GM21825 (cell line): ENCODE measurements at regions not wholly inside any gene's neighbourhood (a gene's known extent, or its start where the extent isn't known, plus 50 kb on each side); places are given as distances from the start of the nearest gene placed in this dataset.

Source experiments
- ATAC-seq: cut with Tn5 transposase; IDR thresholded peaks from one replicate; pipeline ENCODE4 v1.9.1; 2021; ENCODE audit warnings: mild to moderate bottlenecking, moderate library complexity; ENCODE audit not compliant: unreplicated experiment

DNA sequence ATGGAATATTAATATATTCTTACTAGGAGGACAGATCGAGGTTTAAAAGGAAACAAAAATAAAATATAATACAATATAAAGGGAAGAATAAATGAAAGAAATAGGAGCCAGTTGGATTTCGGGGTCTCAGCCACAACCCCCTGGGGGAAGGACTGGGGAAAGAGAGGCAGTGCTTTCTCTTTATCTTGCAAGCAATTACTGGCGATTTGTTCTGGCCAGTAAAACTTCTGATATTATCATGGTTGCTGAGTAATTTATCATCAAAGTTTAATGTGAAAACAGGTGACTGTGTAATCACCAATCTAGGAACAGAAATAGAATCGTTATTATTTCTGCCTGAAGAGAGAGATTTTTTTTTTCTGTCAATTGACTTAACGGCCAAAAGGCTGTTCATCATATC lies 917.7 kb upstream of the CELF4 start:
- no peak for ATAC-seq

DNA sequence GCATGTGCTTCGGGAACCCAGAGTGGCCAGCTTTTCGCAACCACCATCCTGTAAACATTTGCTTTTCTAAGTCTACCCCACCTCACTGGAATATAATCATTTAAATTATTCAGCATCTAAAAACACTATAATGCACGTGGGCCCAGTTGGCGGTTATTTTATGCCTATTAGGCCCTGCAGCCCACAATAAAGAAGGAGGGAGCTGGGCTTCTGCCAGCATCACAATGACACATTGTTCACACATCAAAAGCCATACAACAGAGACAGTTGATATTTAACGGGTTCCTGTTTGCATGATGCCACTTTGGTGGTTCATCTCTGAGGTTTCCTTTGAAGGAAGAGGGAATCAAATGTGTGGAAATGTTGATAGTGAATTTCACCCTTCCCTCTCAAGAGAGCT lies 916.0 kb upstream of the CELF4 start:
- no peak for ATAC-seq

DNA sequence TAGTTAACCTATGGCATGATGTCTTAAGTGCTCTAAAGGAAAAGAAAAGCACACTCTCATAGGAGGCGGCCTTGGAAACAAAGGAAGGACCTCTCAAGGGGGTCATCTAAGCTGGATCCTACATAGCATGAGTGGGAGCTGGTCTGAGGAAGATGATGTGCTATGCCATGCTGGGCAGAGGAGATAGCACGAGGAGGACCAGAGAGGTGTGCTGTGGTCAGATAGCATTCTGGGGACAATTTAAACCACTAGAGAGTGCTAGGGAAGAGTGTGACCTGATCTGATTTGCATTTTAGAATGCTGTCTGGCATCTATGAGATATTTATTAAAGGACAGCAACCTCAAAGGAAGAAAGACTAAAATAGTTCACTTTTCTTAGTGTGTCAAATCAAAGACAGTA lies 910.1 kb upstream of the CELF4 start:
- ATAC-seq: no peak

DNA sequence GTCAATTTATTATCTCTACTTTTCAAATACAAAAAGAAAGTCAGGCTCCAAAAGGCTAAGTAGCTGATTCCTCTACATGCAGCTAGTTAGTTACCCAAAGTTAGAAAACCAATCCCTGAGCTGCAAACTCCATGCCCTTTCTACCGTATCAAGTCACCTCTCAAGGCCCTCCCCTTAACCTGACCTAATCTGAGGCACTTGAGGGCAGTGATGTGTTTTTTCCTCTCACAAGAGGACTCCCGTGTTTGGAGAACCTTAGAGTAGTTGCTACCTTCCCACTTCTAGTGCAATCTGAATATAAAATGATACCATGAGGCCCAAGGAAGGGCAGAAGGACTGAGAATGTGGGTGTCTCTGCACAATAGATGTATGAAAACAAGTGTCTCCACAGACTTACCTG lies 907.9 kb upstream of the CELF4 start:
- no peak for ATAC-seq

DNA sequence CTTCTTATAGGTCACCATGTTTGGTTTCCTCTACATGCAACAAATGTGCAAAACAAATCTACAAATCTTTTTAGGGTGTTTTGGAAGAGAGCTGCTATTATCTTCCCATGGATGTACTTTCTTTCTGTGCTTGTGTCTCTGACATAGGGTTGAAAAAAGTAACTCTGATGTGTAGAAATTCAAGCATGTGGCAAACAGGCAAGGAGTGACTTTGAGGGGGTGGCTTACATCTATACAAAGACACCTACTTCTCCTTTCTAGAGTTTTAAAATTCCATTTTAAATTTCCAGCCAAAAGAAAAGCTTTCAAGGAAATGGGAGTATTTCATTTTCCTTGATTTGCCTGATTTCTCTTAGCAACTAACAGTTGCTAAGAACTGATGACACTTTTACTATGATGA lies 904.8 kb upstream of the CELF4 start:
- no peak for ATAC-seq

DNA sequence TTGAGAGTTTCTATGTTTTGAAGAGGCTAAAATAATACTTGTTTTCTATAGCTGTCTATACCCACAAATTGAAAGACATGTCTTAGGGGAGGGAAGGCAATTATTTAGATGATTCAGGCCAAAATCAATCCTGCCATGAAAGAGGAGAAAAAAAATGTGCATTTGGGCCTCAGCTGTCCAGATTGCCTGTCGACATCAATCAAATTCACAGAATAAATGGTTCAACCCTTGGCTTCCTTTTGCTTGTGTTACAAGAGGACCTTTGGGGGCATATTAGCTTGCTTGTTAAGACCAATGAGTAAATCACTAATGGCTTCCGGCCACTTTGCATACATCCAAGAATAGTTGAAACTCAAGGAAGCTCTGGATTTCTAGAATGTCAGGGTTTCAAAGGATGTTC lies 900.8 kb upstream of the CELF4 start:
- no peak for ATAC-seq

DNA sequence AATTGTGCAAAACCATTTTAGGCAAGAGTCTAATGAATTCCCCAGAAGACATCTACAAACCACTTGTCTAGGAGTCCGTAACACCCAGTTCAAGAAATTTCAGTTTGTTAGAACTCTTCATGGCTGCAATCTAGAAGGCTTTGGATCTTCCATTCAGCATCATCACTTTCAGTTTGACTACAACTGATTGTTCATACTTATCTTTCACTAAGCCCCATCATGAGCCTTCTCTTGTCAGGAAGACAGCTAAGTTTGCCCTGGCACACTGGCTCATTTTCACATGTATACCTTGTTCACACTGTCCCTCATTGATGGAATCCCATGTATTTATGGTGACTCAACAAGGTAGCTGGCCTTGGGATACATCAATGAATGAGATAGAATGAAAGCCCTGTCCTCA lies 898.4 kb upstream of the CELF4 start:
- ATAC-seq: no peak

DNA sequence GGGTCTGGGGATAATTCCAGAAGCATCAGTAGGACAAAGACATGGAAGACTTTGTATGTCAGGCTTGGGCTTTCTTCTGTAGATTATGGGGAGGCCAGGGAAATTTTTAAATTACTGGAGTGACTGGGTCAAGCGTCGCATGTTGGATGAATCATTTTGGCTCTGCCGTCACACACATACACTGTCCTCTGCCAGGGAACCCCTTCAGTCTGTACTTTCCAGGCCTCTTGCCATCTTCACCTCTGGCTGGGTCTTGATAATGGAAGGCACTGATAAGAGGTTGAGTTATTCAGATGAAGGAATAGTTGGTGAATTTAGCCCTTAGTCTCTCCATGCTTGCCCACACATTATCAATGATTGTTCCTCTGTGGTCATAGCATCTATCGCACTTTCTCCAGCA lies 895.1 kb upstream of the CELF4 start:
- no peak for ATAC-seq

DNA sequence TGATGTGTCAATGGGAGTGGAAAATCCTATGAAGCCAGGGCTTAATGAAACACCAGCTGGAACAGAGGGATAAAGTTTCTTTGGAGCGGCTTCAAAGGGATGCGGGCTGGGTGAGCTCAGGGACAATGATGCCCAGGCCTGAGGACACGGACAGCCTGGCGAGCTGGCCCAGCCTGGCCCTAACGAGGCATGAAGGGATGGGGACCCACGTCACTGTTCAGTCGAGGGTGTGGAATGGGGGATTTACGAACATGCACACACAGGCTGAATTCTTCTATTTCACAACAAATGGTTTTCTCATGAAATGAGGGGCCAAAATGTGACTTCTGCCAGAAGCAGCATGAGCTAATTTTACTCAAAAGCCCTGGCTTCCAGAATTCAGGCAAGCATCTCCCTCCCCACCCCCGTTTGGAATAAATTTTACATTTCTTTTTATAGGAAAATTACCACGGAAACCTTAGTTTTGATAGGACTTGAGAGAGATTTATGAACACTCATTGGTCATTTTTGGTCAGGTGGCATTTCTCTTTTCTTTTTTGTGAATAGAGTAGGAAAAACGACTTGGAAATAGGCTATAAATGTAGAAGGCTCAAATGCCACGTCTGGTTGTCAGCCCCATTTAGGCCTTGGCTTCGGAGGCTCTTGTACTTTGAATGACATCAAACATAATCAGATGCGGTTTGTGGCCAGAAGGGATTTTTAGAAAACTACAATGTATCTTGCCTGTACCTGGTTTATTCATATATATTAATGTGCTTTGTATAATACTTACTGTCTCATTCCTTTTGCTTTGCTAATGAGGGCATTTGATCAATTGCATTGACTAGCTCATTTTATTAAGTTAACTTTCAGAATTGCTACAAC lies 893.8 kb upstream of the CELF4 start:
- ATAC-seq: no peak

DNA sequence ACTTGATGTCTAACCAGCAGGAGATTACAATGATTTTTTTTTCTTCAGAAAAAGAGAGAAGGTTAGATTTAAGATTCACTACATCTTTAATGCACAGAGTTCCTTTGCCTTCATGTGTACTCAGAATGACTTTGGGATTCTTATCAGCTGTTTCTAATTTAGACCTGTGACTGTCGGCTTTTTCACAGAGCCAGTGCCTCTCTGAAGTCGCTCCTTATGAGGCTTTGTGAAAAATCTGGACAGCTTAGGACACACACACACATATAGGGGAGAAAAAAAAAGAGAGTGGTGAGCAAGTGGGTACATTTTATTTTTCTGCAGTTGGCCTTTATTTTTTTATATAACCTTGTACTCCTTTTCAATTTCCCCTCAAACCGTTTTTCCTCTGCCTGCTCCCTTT lies 893.1 kb upstream of the CELF4 start:
- no peak for ATAC-seq

DNA sequence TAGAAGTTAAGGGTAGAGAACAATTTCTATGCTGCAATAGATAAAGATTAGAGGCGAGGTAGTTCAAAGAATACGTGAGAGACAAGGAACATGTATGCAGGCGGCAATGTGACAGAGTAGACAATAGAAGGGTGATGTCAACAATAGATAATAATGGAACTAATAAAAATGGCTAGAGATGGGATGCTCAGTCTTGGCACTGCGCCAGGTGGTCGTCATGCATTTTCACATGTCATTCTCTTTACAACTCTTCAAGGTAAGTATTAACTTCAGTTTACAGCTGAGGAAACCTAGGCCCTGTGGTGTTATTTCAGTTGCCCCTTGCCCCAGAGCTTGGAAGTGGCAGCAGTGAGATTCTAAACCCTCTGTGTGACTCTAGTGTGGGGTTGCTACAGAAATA lies 890.7 kb upstream of the CELF4 start:
- no peak for ATAC-seq

DNA sequence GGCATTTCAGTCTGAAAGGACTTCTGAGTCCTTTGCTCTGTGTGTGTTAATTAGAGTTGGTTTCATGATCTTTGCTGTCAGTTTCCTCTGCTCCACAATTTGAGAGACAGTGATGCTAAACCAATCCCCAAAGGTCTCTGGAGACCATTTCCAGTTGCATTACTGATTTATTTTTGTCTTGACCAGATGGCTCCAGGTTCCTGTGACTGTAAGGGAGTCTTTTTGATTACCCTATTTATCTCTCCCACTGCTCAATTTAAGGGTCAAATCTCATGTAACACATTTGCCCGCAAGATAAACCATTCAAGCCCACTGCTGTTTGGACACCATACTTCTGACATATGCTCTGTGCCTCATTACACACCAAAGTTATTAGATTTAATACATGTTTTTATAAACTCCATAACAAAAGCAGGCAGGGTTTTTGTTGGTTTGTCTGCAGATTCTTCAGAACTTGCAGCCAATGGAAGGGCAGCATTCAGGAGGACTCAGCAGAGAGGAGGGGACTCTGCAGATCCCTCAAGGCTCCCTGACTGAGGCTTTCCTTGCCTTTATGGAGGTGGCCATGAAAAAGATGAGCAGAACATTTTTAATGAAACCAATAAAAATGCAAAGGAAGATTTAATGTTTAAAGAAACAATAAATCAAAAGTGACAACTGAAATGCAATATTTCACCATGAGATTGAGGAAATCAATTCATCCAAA lies 889.3 kb upstream of the CELF4 start:
- ATAC-seq: no peak

DNA sequence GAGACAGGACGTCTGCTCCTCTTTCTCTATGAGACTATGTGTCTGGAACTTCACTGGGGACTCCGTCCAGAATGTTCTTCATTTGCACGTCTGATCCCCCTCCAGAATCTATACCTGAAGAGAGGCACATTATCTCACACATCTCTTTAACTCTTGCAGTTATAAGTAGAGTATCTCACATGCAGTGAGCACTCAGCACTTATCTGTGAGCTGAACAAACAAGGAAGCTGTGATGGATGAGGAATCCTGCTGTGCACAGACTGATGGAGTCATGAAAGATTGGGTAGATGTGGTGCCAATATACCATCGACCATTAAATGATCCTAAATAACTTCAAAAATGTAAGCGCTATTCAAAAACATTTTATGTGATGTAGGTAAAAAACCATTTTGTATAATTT lies 888.3 kb upstream of the CELF4 start:
- ATAC-seq: no peak

DNA sequence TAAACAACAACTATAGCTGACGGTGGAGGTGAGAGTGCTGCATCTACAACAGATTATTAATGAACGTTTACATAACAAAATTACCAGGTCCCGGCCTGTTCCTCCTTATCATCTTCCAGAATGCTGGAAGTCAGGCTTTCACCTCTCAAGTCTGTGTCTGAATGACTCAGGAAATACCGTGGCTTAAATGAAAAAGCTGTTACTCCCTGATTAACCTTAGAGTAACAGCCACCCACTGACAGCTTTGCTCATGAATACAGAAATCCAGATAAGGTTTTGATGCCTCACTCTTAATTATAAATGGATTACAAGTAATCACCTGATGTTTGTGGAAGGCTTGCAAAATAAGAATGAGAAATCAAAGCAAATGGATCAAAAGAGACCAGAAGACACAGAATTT lies 885.3 kb upstream of the CELF4 start:
- ATAC-seq: no peak

DNA sequence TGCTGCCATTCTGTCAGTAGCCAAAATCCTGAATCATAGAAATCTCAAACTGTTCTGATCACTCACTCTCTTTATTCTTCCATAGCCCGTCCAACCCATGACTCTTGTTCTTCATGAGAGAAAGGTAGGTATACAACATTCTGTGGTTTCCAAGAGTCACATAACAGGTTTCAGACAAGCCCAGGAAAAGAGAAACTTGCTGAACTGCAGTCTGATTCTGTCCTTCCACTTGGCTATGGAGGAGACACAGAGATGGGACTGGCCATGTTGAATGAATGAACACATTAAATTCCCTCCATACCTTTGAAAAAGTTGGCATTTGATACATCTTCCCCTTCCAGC lies 880.2 kb upstream of the CELF4 start:
- no peak for ATAC-seq

DNA sequence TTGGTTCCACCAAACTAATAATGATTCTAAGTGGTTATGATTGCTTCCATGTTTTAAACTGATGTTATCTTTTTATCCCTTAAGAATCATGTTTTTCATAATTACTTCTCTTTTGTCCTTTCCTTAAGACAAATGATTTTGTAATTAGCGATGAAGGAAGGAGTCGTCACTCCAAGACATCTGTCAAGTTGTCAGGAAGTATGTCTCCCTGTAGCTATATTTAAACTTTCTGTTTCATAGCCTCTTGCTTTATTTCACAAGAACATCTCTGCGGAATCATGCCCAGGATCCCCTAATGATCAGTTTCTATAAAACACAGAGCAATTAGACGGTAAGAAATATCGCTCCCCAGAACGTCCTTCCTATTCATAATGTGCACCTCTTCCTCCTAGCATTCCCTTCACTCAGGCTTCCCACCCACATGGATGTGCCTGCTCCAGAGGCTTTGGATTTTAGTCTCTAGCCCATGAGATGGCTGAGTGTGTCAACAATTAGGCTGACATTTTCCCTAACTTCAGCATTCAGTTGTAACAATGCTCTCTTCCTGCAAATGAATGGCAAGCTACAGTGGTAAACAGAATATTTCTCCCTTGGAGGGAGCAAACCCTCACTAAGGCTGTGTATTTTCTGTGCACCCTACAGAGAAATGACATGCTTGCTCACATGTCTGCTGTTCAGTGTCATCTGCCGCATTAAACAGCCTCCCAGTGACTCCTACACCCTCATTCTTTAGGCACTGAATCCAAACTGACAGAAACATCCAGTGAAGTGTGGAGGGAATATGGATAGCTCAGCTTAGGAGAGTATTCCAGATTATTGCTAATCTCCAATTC lies 879.6 kb upstream of the CELF4 start:
- no peak for ATAC-seq

DNA sequence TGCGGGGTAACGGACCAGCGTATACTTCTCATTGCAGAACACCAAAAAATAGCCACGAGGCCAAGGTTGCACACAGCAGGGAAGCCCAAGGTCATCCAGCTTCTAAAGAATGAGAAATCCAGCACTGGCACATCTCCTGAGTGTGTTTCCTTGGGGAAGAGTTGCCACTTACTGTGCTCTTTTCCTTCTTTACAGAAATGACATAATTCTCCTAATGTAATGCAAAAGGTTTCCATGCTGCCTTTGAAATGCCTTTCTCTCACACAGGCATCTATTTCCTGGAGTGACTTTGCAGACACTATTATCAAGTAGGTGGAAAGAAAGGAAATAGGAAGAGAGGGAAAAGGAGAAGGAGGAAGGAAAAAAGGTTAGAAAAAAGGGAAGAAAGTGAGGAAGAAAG lies 862.1 kb upstream of the CELF4 start:
- ATAC-seq: no peak

DNA sequence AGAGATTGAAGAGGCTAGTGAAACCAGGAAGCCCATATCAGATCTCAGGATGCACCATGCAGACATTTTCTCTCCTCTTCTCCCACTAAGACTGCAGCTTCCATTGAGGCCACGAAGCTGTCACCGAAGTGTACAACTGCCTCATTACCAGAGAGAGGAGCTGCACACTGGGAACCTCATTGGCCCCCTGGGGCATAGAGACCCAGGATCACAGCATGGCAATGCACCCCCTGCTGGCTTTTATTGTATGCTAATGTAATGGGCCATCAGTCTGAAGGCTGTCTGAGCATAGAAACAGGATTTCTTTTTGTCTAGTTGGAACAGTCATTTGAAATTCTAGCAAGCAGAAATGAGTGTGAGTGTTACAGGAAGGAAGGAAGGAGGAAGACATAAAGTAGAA lies 861.6 kb upstream of the CELF4 start:
- ATAC-seq: no peak

DNA sequence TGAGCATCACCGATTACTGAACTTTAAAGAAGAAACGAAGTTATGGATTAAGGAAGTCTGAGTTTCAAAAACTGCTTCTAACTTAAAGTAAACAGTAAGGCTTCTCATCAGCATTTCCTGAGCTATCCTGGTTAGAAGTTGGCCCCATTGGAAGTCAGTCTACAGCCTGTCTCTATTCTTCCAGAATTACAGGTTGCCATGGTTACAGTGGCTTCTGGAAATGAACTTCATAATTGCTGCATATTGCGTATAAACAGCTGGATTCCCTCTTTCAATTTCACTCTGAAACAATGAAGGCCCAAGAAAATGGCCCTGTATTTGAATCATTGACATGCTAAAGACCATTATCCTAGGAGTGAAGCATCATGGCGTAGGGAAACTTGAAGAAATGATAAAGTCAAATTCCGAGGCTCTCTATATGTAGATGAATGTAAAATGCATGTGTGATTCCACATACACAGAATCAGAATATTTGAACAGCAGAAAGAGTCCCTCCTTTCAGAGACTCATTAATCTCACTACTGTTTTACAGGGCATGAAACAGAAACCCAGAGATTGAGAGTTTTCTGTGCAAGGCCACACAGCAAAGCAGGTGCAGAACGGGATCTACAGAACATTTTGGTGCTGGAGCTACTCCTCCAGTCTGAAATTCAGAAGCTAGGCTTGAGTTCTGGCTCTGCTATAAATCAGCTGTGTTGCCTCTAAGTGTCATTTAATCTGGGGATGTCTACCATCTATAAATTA lies 856.4 kb upstream of the CELF4 start:
- no peak for ATAC-seq

DNA sequence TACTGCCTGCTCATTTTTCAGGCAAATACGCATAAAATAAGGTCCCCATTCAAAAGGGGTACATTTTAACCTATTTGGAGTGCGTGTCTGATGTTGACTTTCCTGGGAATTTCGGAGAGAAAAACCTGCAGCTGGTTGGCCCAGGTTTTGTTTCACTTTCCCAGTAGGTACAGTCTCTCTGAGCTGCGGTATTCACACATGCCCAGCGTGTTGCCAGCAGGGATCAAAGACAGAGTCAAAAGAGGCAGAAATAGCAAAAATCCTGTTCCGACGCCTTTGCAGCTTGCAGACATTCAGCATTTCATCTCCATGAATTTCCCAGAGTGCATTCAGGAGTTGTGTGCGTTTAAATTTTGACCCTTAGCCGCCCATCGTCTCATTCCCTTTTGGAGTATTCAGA lies 855.4 kb upstream of the CELF4 start:
- no peak for ATAC-seq

DNA sequence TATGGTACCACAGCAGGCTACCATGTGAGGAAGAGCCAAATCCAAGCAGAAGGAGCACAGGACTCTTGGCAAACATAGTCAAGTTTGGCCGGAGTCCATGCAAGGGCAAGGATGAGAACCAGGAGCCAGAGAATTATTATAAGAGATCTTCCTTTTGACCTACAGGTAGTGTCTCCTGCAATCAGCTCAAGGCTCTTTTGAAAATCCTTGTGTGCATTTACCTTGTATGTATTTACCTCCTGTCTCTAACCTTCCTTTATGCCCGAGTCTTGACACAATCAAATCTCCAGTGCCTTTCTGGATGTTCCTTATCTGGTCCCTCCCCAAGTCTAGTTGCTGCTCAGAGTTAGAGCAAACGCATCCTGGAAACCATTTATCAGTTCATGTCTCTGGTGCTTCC lies 855.0 kb upstream of the CELF4 start:
- ATAC-seq: no peak
